ENCODE measurements at regions not wholly inside any gene's neighbourhood (a gene's known extent, or its start where the extent isn't known, plus 50 kb on each side); places are given as distances from the start of the nearest gene placed in this dataset.

GRCh38 chr5:122262103-122262502, 49.9 kb upstream of the SNCAIP start:
- H2BK5ac ChIP-seq (ENCODE audit: insufficient read length, low read length), result no peak overlapping the region
- H3K56ac ChIP-seq (ENCODE audit: insufficient read length, low read depth, low read length), result no peak overlapping the region
- no peak overlapping the region for H2BK120ac ChIP-seq (ENCODE audit: low read depth, low read length, poor library complexity, severe bottlenecking)
- TF ChIP-seq CTCF (conservative IDR thresholded peaks at IDR 0.05), result no peak
- H2BK15ac ChIP-seq (ENCODE audit: low read depth, low read length), result no peak overlapping the region
- no peak overlapping the region for H4K8ac ChIP-seq (replicated peaks; ENCODE audit: insufficient read length, low read depth, low read length)
- Mint-ChIP-seq H3K27ac (no peak overlapping the region), H3K36me3 (ENCODE audit: insufficient read depth in 1 of 3, low read depth in 3 of 3) (peaks cover 0 to 2% (median 2%) of the 10 kb centered on the region in 3 experiments; a peak in 3 of 7 replicates), H3K9me3 (peaks cover 7 to 9% of the 10 kb centered on the region in 2 experiments), H3K27me3 (ENCODE audit: low read depth) (no peaks in the 10 kb centered on the region; the same call in 1 of the 2 replicates), H3K4me3 (no peak overlapping the region), H3K4me1 (peaks cover 5 to 9% of the 10 kb centered on the region in 2 experiments; a peak in 3 of 4 replicates)
- H2BK12ac ChIP-seq (ENCODE audit: insufficient read length, low read depth, low read length), result no peak overlapping the region
- H3K79me1 ChIP-seq (ENCODE audit: insufficient read depth, low read depth, low read length, poor library complexity, severe bottlenecking), result no peaks in the 10 kb centered on the region
- H3K27ac ChIP-seq (ENCODE audit: insufficient read length, low read depth, low read length), result no peak overlapping the region
- H4K20me1 ChIP-seq (ENCODE audit: control insufficient read depth, insufficient read depth, insufficient read length), result no peaks in the 10 kb centered on the region
- H3K9ac ChIP-seq (ENCODE audit: extremely low read depth, insufficient read length, low read length), result no peak overlapping the region
- H3K4me1 ChIP-seq (ENCODE audit: insufficient read depth, low read length), result no peaks in the 10 kb centered on the region
- H2BK20ac ChIP-seq (ENCODE audit: low read depth, low read length, poor library complexity, severe bottlenecking), result no peak overlapping the region
- no peaks in the 10 kb centered on the region for H3K79me2 ChIP-seq (ENCODE audit: insufficient read depth, low read length)
- WGBS (ENCODE audit: extremely low coverage, insufficient read length, low lambda C conversion rate), result no CpG with 5 or more reads among the region's 1 CpG
- H4K5ac ChIP-seq (ENCODE audit: insufficient read length, low read depth, low read length), result no peak overlapping the region
- H3K23me2 ChIP-seq (ENCODE audit: insufficient read length, low read depth, low read length, poor library complexity, severe bottlenecking), result no peaks in the 10 kb centered on the region
- no peak overlapping the region for H3K23ac ChIP-seq (ENCODE audit: insufficient read length, low read depth, low read length)
- H3K27me3 ChIP-seq (ENCODE audit: insufficient read depth, low read length), result no peaks in the 10 kb centered on the region
- no peak overlapping the region for H3K18ac ChIP-seq (ENCODE audit: insufficient read length, low read depth, low read length)
- no peak overlapping the region for H2AK5ac ChIP-seq (ENCODE audit: insufficient read length, low read length)
- H3K14ac ChIP-seq (ENCODE audit: insufficient read depth, low read length), result no peak overlapping the region
- no peak for DNase-seq
- H3K9me3 ChIP-seq (ENCODE audit: control insufficient read depth, low read depth, low read length), result no peaks in the 10 kb centered on the region
- H3T11ph ChIP-seq (ENCODE audit: low read length), result no peak overlapping the region
- H3K4ac ChIP-seq (ENCODE audit: low read depth, low read length), result no peak overlapping the region
- no peak overlapping the region for H2AFZ ChIP-seq (ENCODE audit: low read length)
- H3K4me2 ChIP-seq (ENCODE audit: insufficient read depth, insufficient read length, low read length), result no peak overlapping the region
- no peak overlapping the region for H4K91ac ChIP-seq (ENCODE audit: insufficient read length, low read depth, low read length)

Data from H9 (cell line).